ENCODE measurements at regions not wholly inside any gene's neighbourhood (a gene's known extent, or its start where the extent isn't known, plus 50 kb on each side); places are given as distances from the start of the nearest gene placed in this dataset.

DNA sequence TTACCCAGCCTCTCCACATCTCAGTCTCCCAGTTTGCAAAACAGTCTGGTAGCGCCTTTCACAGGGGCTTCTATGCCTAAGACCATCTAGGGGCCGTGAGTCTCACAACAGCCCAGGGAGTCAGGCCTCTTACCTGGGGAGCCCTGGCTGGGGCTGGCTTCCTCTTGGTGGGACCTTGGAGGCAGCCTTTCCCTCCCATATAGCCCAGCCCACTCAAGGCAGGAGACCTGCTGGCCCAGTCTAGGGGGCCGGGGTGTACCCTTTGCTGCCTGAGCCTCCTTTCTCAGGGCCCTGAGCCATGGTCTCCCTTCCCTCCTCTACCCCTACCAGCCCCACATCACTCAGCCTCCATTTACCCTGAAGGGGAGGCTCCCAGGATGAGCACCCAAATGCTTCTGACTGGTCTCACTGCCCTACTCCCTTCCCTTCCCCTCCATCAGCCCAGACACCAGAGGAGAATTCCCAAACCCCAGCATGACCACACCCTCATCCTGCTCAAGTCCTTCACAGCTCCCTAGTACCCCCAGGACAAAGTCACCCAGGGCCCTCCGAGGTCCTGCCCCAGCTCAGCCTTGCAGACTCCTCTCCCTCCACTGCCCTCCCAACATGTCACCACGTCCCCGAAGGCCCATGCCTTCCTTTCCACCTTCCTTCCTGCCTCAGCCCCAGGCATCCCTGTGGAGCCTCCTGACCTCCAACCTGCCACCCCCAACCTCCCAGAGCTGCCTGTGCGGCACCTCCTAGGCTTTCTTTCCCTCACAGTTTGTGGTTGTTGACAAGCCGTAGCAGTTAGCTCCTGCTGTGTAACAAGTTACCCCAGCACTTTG lies 55.3 kb downstream of the BARX1 start:
- TF ChIP-seq, protein P1, sequence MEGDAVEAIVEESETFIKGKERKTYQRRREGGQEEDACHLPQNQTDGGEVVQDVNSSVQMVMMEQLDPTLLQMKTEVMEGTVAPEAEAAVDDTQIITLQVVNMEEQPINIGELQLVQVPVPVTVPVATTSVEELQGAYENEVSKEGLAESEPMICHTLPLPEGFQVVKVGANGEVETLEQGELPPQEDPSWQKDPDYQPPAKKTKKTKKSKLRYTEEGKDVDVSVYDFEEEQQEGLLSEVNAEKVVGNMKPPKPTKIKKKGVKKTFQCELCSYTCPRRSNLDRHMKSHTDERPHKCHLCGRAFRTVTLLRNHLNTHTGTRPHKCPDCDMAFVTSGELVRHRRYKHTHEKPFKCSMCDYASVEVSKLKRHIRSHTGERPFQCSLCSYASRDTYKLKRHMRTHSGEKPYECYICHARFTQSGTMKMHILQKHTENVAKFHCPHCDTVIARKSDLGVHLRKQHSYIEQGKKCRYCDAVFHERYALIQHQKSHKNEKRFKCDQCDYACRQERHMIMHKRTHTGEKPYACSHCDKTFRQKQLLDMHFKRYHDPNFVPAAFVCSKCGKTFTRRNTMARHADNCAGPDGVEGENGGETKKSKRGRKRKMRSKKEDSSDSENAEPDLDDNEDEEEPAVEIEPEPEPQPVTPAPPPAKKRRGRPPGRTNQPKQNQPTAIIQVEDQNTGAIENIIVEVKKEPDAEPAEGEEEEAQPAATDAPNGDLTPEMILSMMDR (IDR thresholded peaks at IDR 0.05; ENCODE audit: insufficient read depth, low read length), result no peak
- TF ChIP-seq SPI1 (IDR thresholded peaks at IDR 0.05; ENCODE audit: borderline replicate concordance, low read depth), result no peak
- TF ChIP-seq POLR2AphosphoS5 (IDR thresholded peaks at IDR 0.05; ENCODE audit: low read depth), result no peak

Measured in HL-60 (cell line).